HCT116 (cell line): ENCODE measurements at regions not wholly inside any gene's neighbourhood (a gene's known extent, or its start where the extent isn't known, plus 50 kb on each side); places are given as distances from the start of the nearest gene placed in this dataset.
A peak's percentile ranks its signal among the peaks of the same experiment; 100 is the strongest.

ENCODE experiments used
- ATAC-seq: fragments of 200-7000 bp; cut with Tn5 transposase; 2 replicates; pipeline ENCODE4 v1.9.1; 2020; ENCODE audit warnings: mild to moderate bottlenecking, moderate library complexity
- BruUV-seq: library from RNA; stranded (reverse); fragments of 400-500 nt; replicated peaks from 2 replicates; lab custom pipeline; 2021; lab: Mats Ljungman, UMichigan
- CTCF ChIA-PET: fragments of 300-600 bp; sonication (Branson Sonifier 250); formaldehyde crosslinking; loops from one replicate; lab custom pipeline; 2021; ENCODE audit warnings: antibody characterized with exemption; lab: Charles Lee
- POLR2A ChIA-PET: fragments of 300-600, 350-600 bp; sonication (Branson Sonifier 250); formaldehyde crosslinking; loops from one replicate; lab custom pipeline; 2021; ENCODE audit warnings: antibody characterized with exemption; lab: Charles Lee
- RAD21 ChIA-PET, 2 experiments: fragments of 300-600 bp; sonication (Branson Sonifier 250); formaldehyde crosslinking; loops; one replicate each; lab custom pipeline; 2023; ENCODE audit warnings: low total read pairs in 2 of 2; ENCODE audit not compliant: uncharacterized antibody in 2 of 2, unreplicated experiment in 2 of 2, low non-redundant PET in 1 of 2; lab: Charles Lee
- DNase-seq: peaks from one replicate; pipeline ENCODE4 v3.0.0-alpha.2; 2010; ENCODE audit warnings: low read depth, low spot score
- H2AFZ ChIP-seq: fragments of 200-600 bp; shearing (Covaris generic), sonication (generic); 2 replicates; pipeline ENCODE4 v1.6.1; 2017; ENCODE audit warnings: low read depth, mixed run types, mixed read lengths, antibody characterized with exemption, low read length; ENCODE audit not compliant: poor library complexity, severe bottlenecking
- H3K27ac ChIP-seq: 2 replicates; pipeline ENCODE4 v1.5.1; 2012; ENCODE audit warnings: low read depth, low read length
- H3K27me3 ChIP-seq: fragments of 200-600 bp; sonication (generic); 2 replicates; pipeline ENCODE4 v1.6.1; 2016; ENCODE audit warnings: mixed run types, low read length, mixed read lengths; ENCODE audit not compliant: insufficient read depth
- H3K36me3 ChIP-seq, 2 experiments: fragments of 200-500 bp in 1 of 2; fragments of 200-600 bp in 1 of 2; sonication (Bioruptor generic) in 1 of 2; sonication (generic) in 1 of 2; 2 replicates each; pipeline versions ENCODE4 v1.5.1 to v1.6.1; 2014 to 2016; ENCODE audit warnings: low read length in 2 of 2, inconsistent platforms in 1 of 2, mixed read lengths in 1 of 2, mixed run types in 1 of 2; ENCODE audit not compliant: insufficient read depth in 2 of 2, control insufficient read depth in 1 of 2
- H3K4me1 ChIP-seq, 2 experiments: fragments of 200-600 bp in 1 of 2; sonication (generic) in 1 of 2; 2 replicates each; pipeline versions ENCODE4 v1.5.1 to v1.6.1; 2012 to 2017; ENCODE audit warnings: low read length in 2 of 2, inconsistent platforms in 1 of 2, mild to moderate bottlenecking in 1 of 2, mixed read lengths in 1 of 2, mixed run types in 1 of 2, moderate library complexity in 1 of 2; ENCODE audit not compliant: insufficient read depth in 2 of 2, control insufficient read depth in 1 of 2
- H3K4me2 ChIP-seq: fragments of 200-600 bp; sonication (generic); 2 replicates; pipeline ENCODE4 v1.6.1; 2017; ENCODE audit warnings: mixed run types, low read length, mixed read lengths
- H3K4me3 ChIP-seq, 2 experiments: fragments of 200-600 bp in 1 of 2; sonication (generic) in 1 of 2; replicated peaks in 1 of 2; 2 replicates each; pipeline ENCODE4 v1.5.1; 2011 to 2016; ENCODE audit warnings: low read length in 2 of 2, control low read depth in 1 of 2, low read depth in 1 of 2, mild to moderate bottlenecking in 1 of 2, mixed read lengths in 1 of 2, mixed run types in 1 of 2
- H3K79me2 ChIP-seq: fragments of 200-600 bp; sonication (generic); 2 replicates; pipeline ENCODE4 v1.6.1; 2017; ENCODE audit warnings: mild to moderate bottlenecking, mixed run types, low read length, moderate library complexity, mixed read lengths; ENCODE audit not compliant: insufficient read depth
- H3K9ac ChIP-seq: fragments of 200-600 bp; sonication (generic); 2 replicates; pipeline ENCODE4 v1.6.1; 2016; ENCODE audit warnings: low read length, mixed read lengths
- H3K9me2 ChIP-seq: fragments of 200-600 bp; sonication (generic), shearing (Covaris generic); 2 replicates; pipeline ENCODE4 v1.6.1; 2017; ENCODE audit warnings: mixed run types, mild to moderate bottlenecking, moderate library complexity; ENCODE audit not compliant: insufficient read depth
- H3K9me3 ChIP-seq, 2 experiments: fragments of 200-500 bp in 1 of 2; fragments of 200-600 bp in 1 of 2; sonication (Bioruptor generic) in 1 of 2; sonication (generic) in 1 of 2; 2 replicates each; pipeline ENCODE4 v1.6.1; 2014 to 2017; ENCODE audit warnings: low read length in 2 of 2, mixed read lengths in 2 of 2, inconsistent platforms in 1 of 2, low read depth in 1 of 2, mild to moderate bottlenecking in 1 of 2, mixed run types in 1 of 2, moderate library complexity in 1 of 2; ENCODE audit not compliant: control insufficient read depth in 1 of 2, insufficient read depth in 1 of 2
- H4K20me1 ChIP-seq: fragments of 200-600 bp; sonication (generic), shearing (Covaris generic); 2 replicates; pipeline ENCODE4 v1.6.1; 2017; ENCODE audit warnings: mixed run types, mild to moderate bottlenecking, moderate library complexity; ENCODE audit not compliant: insufficient read depth
- ATF3 ChIP-seq: IDR thresholded peaks from 2 replicates; pipeline ENCODE4 v1.6.1; 2012
- CBX3 ChIP-seq: IDR thresholded peaks from 2 replicates; pipeline ENCODE4 v1.6.1; 2012; ENCODE audit warnings: low read depth
- CEBPB ChIP-seq: IDR thresholded peaks from 2 replicates; pipeline ENCODE4 v1.6.1; 2012; ENCODE audit warnings: low read depth
- ELF1 ChIP-seq: IDR thresholded peaks from 2 replicates; pipeline ENCODE4 v1.6.1; 2012; ENCODE audit warnings: low read depth, borderline replicate concordance
- EZH2phosphoT487 ChIP-seq: fragments of 200-600 bp; IDR thresholded peaks from 2 replicates; pipeline ENCODE4 v1.6.1; 2018; ENCODE audit warnings: antibody characterized with exemption, borderline replicate concordance
- FOSL1 ChIP-seq: IDR thresholded peaks from 2 replicates; pipeline ENCODE4 v1.6.1; 2012; ENCODE audit warnings: low read depth
- JUND ChIP-seq: IDR thresholded peaks from 2 replicates; pipeline ENCODE4 v1.6.1; 2012
- MAX ChIP-seq: IDR thresholded peaks from 2 replicates; pipeline ENCODE4 v1.6.1; 2012
- POLR2AphosphoS5 ChIP-seq: IDR thresholded peaks from 2 replicates; pipeline ENCODE4 v1.6.1; 2011; ENCODE audit warnings: mild to moderate bottlenecking, low read depth, low read length, moderate library complexity
- REST ChIP-seq: IDR thresholded peaks from 2 replicates; pipeline ENCODE4 v1.6.1; 2012; ENCODE audit warnings: low read depth
- SIN3A ChIP-seq: IDR thresholded peaks from 2 replicates; pipeline ENCODE4 v1.6.1; 2012; ENCODE audit warnings: low read depth
- TCF7L2 ChIP-seq: IDR thresholded peaks from 2 replicates; pipeline ENCODE4 v1.7.0; 2011; ENCODE audit warnings: borderline replicate concordance, inconsistent platforms; ENCODE audit not compliant: insufficient read depth, insufficient read length; ENCODE audit errors: extremely low read depth
- YY1 ChIP-seq: IDR thresholded peaks from 2 replicates; pipeline ENCODE4 v1.6.1; 2011; ENCODE audit warnings: low read length, low read depth, moderate library complexity, mild to moderate bottlenecking; ENCODE audit not compliant: insufficient replicate concordance; ENCODE audit errors: extremely low read depth
- ZFX ChIP-seq: fragments of 450-650 bp; IDR thresholded peaks from 2 replicates; pipeline ENCODE4 v1.6.1; 2017
- ZNF274 ChIP-seq: fragments of 200-500 bp; sonication (Bioruptor generic); IDR thresholded peaks from 2 replicates; pipeline ENCODE4 v1.6.1; 2014; ENCODE audit warnings: mild to moderate bottlenecking, low read depth, low read length, inconsistent platforms
- intact Hi-C: fragments of 100-400 bp; cut with micrococcal nuclease; formaldehyde crosslinking; loops from 2 replicates; pipeline ENCODE4 v1.10.0; 2022

- H3K36me3 ChIP-seq: no peaks in the 10 kb centered on the region
- POLR2A ChIA-PET: no interaction called here
- no peaks in the 10 kb centered on the region for H3K27me3 ChIP-seq
- peaks cover 0 to 10% of the 10 kb centered on the region in 2 experiments; a peak in 2 of 4 replicates for H3K4me1 ChIP-seq
- TF ChIP-seq SIN3A (no peak), ATF3 (no peak), JUND (peak; percentile 39), ELF1 (no peak), MAX (no peak), FOSL1 (0 out of 2 replicates have a peak, but pooled peaks have one; percentile 25), CEBPB (no peak), TCF7L2 (no peak), POLR2AphosphoS5 (no peak), ZFX (no peak), REST (no peak), EZH2phosphoT487 (no peak), CBX3 (no peak), YY1 (no peak), ZNF274 (no peak)
- no peaks in the 10 kb centered on the region for H3K9me3 ChIP-seq
- H4K20me1 ChIP-seq: no peaks in the 10 kb centered on the region
- RAD21 ChIA-PET: no interaction called here
- CTCF ChIA-PET: no interaction called here
- no peak for DNase-seq
- intact Hi-C loops: no loop called here
- no TSS peak for BruUV-seq
- no peak overlapping the region for H3K4me2 ChIP-seq
- peak; percentile 63; the same call in 1 of the 2 replicates for ATAC-seq
- no peak overlapping the region for H3K9ac ChIP-seq
- H3K27ac ChIP-seq: no peak overlapping the region
- no peak overlapping the region for H3K4me3 ChIP-seq
- peak overlapping the region; percentile 82 for H2AFZ ChIP-seq
- no peaks in the 10 kb centered on the region for H3K9me2 ChIP-seq
- H3K79me2 ChIP-seq: no peaks in the 10 kb centered on the region
Observed at GRCh38 chr12:90801776-90802175, 153.2 kb downstream of the CCER1 start.
